ENCODE measurements at regions not wholly inside any gene's neighbourhood (a gene's known extent, or its start where the extent isn't known, plus 50 kb on each side); places are given as distances from the start of the nearest gene placed in this dataset.

DNA sequence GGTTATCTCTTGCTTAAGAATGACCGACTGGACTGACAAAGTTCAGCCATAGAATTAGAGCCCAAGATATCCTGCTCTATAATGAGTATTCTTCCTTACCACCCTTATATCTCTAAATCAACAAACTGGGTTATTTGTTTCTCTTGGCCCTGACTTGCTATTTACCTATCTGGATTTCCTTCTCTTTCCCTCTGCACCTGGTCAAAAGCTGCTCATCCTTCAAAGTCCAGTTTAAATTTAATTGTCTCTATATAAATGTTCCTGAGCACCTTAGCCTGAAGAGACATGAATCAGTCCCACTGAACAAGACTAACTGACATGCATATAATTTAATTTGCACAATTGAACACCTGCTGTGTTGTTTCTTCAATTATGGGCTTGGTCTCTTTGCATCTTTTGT is 127.1 kb upstream of the KCNJ15 start:
- TF ChIP-seq, protein P1, sequence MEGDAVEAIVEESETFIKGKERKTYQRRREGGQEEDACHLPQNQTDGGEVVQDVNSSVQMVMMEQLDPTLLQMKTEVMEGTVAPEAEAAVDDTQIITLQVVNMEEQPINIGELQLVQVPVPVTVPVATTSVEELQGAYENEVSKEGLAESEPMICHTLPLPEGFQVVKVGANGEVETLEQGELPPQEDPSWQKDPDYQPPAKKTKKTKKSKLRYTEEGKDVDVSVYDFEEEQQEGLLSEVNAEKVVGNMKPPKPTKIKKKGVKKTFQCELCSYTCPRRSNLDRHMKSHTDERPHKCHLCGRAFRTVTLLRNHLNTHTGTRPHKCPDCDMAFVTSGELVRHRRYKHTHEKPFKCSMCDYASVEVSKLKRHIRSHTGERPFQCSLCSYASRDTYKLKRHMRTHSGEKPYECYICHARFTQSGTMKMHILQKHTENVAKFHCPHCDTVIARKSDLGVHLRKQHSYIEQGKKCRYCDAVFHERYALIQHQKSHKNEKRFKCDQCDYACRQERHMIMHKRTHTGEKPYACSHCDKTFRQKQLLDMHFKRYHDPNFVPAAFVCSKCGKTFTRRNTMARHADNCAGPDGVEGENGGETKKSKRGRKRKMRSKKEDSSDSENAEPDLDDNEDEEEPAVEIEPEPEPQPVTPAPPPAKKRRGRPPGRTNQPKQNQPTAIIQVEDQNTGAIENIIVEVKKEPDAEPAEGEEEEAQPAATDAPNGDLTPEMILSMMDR (IDR thresholded peaks at IDR 0.05; ENCODE audit: low read length), result no peak
- no peak for TF ChIP-seq EZH2 (optimal IDR thresholded peaks at IDR 0.05; ENCODE audit: low read depth, low read length)
- no peak for TF ChIP-seq EZH2phosphoT487 (IDR thresholded peaks at IDR 0.05; ENCODE audit: low read length)
